HEK293 (cell line): ENCODE measurements at regions not wholly inside any gene's neighbourhood (a gene's known extent, or its start where the extent isn't known, plus 50 kb on each side); places are given as distances from the start of the nearest gene placed in this dataset.

Experiments used
- CTCF ChIA-PET: fragments of 350-600 bp; formaldehyde crosslinking; extraction: SDS; loops from one replicate; lab custom pipeline; 2021; ENCODE audit warnings: antibody characterized with exemption; lab: Yijun Ruan, JAX
- POLR2A ChIA-PET: fragments of 300-600 bp; formaldehyde crosslinking; extraction: SDS; loops from one replicate; lab custom pipeline; 2020; ENCODE audit warnings: antibody characterized with exemption, inconsistent platforms; lab: Yijun Ruan, JAX
- H3K27ac ChIP-seq: fragments of 200-500 bp; sonication (Bioruptor generic); 2 replicates; pipeline ENCODE4 v1.5.1; 2014; ENCODE audit warnings: low read depth, low read length, control low read depth, inconsistent platforms; ENCODE audit errors: extremely low read depth
- H3K36me3 ChIP-seq, 2 experiments: fragments of 200-500 bp in 1 of 2; sonication (Bioruptor generic) in 1 of 2; 1 replicate in 1 of 2; 2 replicates in 1 of 2; pipeline ENCODE4 v1.5.1; 2014 to 2017; ENCODE audit warnings: inconsistent platforms in 2 of 2, low read length in 2 of 2; ENCODE audit not compliant: control insufficient read depth in 2 of 2, insufficient read depth in 1 of 2
- H3K4me1 ChIP-seq: fragments of 200-500 bp; sonication (Bioruptor generic); 2 replicates; pipeline ENCODE4 v1.5.1; 2014; ENCODE audit warnings: mild to moderate bottlenecking, low read length, inconsistent platforms; ENCODE audit not compliant: control insufficient read depth, insufficient read depth
- H3K4me3 ChIP-seq: 2 replicates; pipeline ENCODE4 v1.5.1; 2011; ENCODE audit warnings: low read depth, mild to moderate bottlenecking, control low read depth, low read length, moderate library complexity
- H3K9me3 ChIP-seq: fragments of 200-500 bp; sonication (Bioruptor generic); 2 replicates; pipeline ENCODE4 v1.5.1; 2014; ENCODE audit warnings: low read depth, low read length, inconsistent platforms; ENCODE audit not compliant: control insufficient read depth, insufficient read depth
- KLF16 ChIP-seq: fragments of 450-650 bp; formaldehyde crosslinking; IDR thresholded peaks from 2 replicates; pipeline ENCODE4 v1.5.1; 2017; ENCODE audit warnings: missing biosample characterization, missing genetic modification characterization
- MZF1 ChIP-seq: fragments of 450-650 bp; formaldehyde crosslinking; IDR thresholded peaks from 2 replicates; pipeline ENCODE4 v1.5.1; 2017; ENCODE audit warnings: missing biosample characterization, missing genetic modification characterization, borderline replicate concordance
- PRDM10 ChIP-seq: fragments of 450-650 bp; formaldehyde crosslinking; IDR thresholded peaks from 2 replicates; pipeline ENCODE4 v1.5.1; 2016; ENCODE audit warnings: missing biosample characterization, missing genetic modification characterization
- SP2 ChIP-seq: fragments of 450-650 bp; formaldehyde crosslinking; IDR thresholded peaks from 2 replicates; pipeline ENCODE4 v1.5.1; 2016; ENCODE audit warnings: missing biosample characterization, missing genetic modification characterization
- ZBTB10 ChIP-seq: fragments of 450-650 bp; formaldehyde crosslinking; IDR thresholded peaks from 2 replicates; pipeline ENCODE4 v1.5.1; 2016; ENCODE audit warnings: missing biosample characterization, missing genetic modification characterization
- ZBTB8A ChIP-seq: fragments of 450-650 bp; formaldehyde crosslinking; IDR thresholded peaks from 2 replicates; pipeline ENCODE4 v1.5.1; 2016; ENCODE audit warnings: missing biosample characterization, missing genetic modification characterization
- ZFP3 ChIP-seq: fragments of 450-650 bp; formaldehyde crosslinking; IDR thresholded peaks from 2 replicates; pipeline ENCODE4 v1.5.1; 2016; ENCODE audit warnings: low read depth, missing biosample characterization, missing genetic modification characterization
- ZFP69B ChIP-seq: fragments of 450-650 bp; formaldehyde crosslinking; IDR thresholded peaks from 2 replicates; pipeline ENCODE4 v1.5.1; 2016; ENCODE audit warnings: missing biosample characterization, missing genetic modification characterization
- ZNF10 ChIP-seq: fragments of 450-650 bp; formaldehyde crosslinking; IDR thresholded peaks from 2 replicates; pipeline ENCODE4 v1.5.1; 2017; ENCODE audit warnings: missing biosample characterization, missing genetic modification characterization
- ZNF121 ChIP-seq: fragments of 450-650 bp; formaldehyde crosslinking; IDR thresholded peaks from 2 replicates; pipeline ENCODE4 v1.5.1; 2016; ENCODE audit warnings: missing biosample characterization, missing genetic modification characterization
- ZNF202 ChIP-seq: fragments of 450-650 bp; formaldehyde crosslinking; IDR thresholded peaks from 2 replicates; pipeline ENCODE4 v1.5.1; 2016; ENCODE audit warnings: missing biosample characterization, missing genetic modification characterization, borderline replicate concordance
- ZNF394 ChIP-seq: fragments of 450-650 bp; formaldehyde crosslinking; IDR thresholded peaks from 2 replicates; pipeline ENCODE4 v1.5.1; 2016; ENCODE audit warnings: missing biosample characterization, missing genetic modification characterization, mild to moderate bottlenecking, moderate library complexity, borderline replicate concordance
- ZNF510 ChIP-seq: fragments of 450-650 bp; formaldehyde crosslinking; IDR thresholded peaks from 2 replicates; pipeline ENCODE4 v1.5.1; 2018; ENCODE audit warnings: mild to moderate bottlenecking, missing genetic modification characterization, missing biosample characterization; ENCODE audit not compliant: insufficient replicate concordance
- TF ChIP-seq, protein P1 (sequence below): fragments of 450-650 bp; formaldehyde crosslinking; IDR thresholded peaks from 2 replicates; pipeline ENCODE4 v1.5.1; 2016; ENCODE audit warnings: missing biosample characterization, missing genetic modification characterization
- TF ChIP-seq, protein P2 (sequence below): fragments of 450-650 bp; formaldehyde crosslinking; optimal IDR thresholded peaks from 2 replicates; pipeline ENCODE3; 2016; ENCODE audit warnings: missing biosample characterization, mild to moderate bottlenecking, missing genetic modification characterization

GRCh38 chr14:76306131-76306530 lies 69.8 kb upstream of the ESRRB start (continued):
- no peak for TF ChIP-seq ZNF202 (tag by site-specific recombination)
- TF ChIP-seq ZFP69B (tag by site-specific recombination), result no peak

GRCh38 chr14:76307786-76308780 lies 67.9 kb upstream of the ESRRB start:
- CTCF ChIA-PET, result interaction anchor here (0.6 kb wide), 1 partner anchor 94 kb away, joined by 3 read pairs; no protein-coding TSS in a partner anchor
- no peaks in the 10 kb centered on the region for H3K9me3 ChIP-seq
- TF ChIP-seq MZF1 (tag by site-specific recombination) (no peak), ZNF510 (tag by site-specific recombination) (no peak), ZBTB10 (tag by site-specific recombination) (no peak), SP2 (tag by site-specific recombination) (no peak), ZFP3 (tag by site-specific recombination) (no peak), ZNF121 (tag by site-specific recombination) (no peak), PRDM10 (tag by site-specific recombination) (no peak), ZBTB8A (tag by site-specific recombination) (no peak), ZNF10 (tag by site-specific recombination) (no peak), ZNF394 (tag by site-specific recombination) (no peak), KLF16 (tag by site-specific recombination) (no peak)
- TF ChIP-seq, protein P1, sequence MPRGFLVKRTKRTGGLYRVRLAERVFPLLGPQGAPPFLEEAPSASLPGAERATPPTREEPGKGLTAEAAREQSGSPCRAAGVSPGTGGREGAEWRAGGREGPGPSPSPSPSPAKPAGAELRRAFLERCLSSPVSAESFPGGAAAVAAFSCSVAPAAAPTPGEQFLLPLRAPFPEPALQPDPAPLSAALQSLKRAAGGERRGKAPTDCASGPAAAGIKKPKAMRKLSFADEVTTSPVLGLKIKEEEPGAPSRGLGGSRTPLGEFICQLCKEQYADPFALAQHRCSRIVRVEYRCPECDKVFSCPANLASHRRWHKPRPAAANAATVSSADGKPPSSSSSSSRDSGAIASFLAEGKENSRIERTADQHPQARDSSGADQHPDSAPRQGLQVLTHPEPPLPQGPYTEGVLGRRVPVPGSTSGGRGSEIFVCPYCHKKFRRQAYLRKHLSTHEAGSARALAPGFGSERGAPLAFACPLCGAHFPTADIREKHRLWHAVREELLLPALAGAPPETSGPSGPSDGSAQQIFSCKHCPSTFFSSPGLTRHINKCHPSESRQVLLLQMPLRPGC (tag by site-specific recombination), result no peak
- TF ChIP-seq, protein P2, sequence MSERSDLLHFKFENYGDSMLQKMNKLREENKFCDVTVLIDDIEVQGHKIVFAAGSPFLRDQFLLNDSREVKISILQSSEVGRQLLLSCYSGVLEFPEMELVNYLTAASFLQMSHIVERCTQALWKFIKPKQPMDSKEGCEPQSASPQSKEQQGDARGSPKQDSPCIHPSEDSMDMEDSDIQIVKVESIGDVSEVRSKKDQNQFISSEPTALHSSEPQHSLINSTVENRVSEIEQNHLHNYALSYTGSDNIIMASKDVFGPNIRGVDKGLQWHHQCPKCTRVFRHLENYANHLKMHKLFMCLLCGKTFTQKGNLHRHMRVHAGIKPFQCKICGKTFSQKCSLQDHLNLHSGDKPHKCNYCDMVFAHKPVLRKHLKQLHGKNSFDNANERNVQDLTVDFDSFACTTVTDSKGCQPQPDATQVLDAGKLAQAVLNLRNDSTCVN (tag by site-specific recombination), result no peak
- TF ChIP-seq, all 188 proteins: peak for 0
- Histone ChIP-seq H3K4me1 (peaks cover under 1% of the 10 kb centered on the region; the same call in 1 of the 2 replicates), H3K27ac (no peak overlapping the region), H3K36me3 (no peaks in the 10 kb centered on the region), H3K4me3 (no peak overlapping the region)
- POLR2A ChIA-PET, result no interaction called here
